GM13977 (cell line): ENCODE measurements at regions not wholly inside any gene's neighbourhood (a gene's known extent, or its start where the extent isn't known, plus 50 kb on each side); places are given as distances from the start of the nearest gene placed in this dataset.

Source experiments
- DNase-seq: peaks from one replicate; pipeline ENCODE4 v3.0.0; 2012; ENCODE audit warnings: low spot score
- in situ Hi-C: fragments of 300-500 bp; cut with MboI; formaldehyde crosslinking; loops from one replicate; pipeline ENCODE4 v1.12.0; 2022; ENCODE audit warnings: low sequenced_read_pairs, low pct_unique_long_range_greater_than_20kb, mixed read lengths, inconsistent platforms; ENCODE audit not compliant: unreplicated experiment
- TF ChIP-seq, protein P1 (sequence below): IDR thresholded peaks from 2 replicates; pipeline ENCODE4 v1.5.1; 2012; ENCODE audit warnings: mild to moderate bottlenecking, control low read depth; ENCODE audit not compliant: insufficient read depth; ENCODE audit errors: extremely low read depth, missing control alignments

DNA sequence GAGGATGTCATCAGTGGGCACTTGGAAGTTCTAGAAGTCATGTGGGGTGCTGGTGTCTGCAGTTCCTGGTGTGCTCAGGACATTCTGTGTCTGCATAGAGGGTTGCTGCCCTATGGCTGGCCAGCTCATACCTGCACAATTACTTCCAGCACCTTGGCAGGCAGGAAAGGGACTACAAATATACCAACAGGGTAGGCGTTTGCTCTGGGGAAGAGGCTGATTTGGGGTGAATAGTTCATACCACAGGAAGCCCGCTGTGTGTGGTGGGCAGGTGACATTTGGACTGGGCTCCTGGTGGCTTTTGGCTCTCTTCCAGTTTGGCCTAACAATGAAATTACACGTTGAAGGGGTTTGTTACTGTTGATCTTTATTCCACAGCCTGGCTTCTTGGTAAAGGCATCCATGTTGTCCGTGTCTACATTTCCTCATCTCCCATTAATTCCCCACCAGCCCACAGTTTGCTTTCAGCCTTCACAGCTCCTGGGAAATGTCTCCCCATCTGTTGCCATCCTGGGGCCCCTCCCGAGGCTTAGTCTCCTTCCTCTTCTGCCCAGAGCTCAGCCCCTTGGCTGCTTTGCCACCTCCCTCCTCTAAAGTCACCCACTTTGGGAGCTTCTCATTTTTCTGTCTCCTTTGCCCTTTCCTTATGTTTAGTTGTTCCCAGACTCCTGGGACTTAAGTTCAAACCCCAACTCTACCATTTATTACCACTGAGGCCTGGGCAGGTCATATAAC, 88.1 kb downstream of the RSPH3 start:
- no peak for DNase-seq
- in situ Hi-C loops = no loop called here
- TF ChIP-seq, protein P1, sequence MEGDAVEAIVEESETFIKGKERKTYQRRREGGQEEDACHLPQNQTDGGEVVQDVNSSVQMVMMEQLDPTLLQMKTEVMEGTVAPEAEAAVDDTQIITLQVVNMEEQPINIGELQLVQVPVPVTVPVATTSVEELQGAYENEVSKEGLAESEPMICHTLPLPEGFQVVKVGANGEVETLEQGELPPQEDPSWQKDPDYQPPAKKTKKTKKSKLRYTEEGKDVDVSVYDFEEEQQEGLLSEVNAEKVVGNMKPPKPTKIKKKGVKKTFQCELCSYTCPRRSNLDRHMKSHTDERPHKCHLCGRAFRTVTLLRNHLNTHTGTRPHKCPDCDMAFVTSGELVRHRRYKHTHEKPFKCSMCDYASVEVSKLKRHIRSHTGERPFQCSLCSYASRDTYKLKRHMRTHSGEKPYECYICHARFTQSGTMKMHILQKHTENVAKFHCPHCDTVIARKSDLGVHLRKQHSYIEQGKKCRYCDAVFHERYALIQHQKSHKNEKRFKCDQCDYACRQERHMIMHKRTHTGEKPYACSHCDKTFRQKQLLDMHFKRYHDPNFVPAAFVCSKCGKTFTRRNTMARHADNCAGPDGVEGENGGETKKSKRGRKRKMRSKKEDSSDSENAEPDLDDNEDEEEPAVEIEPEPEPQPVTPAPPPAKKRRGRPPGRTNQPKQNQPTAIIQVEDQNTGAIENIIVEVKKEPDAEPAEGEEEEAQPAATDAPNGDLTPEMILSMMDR = no peak

GRCh38 chr6:158910484-158911440, 89.2 kb downstream of the RSPH3 start:
- in situ Hi-C loops = no loop called here
- DNase-seq = peak; percentile 67
- TF ChIP-seq, protein P1 = no peak

GRCh38 chr6:158909938-158910337, 90.1 kb downstream of the RSPH3 start:
- no peak for DNase-seq
- TF ChIP-seq, protein P1 = no peak
- in situ Hi-C loops = no loop called here

- no peak for DNase-seq
- TF ChIP-seq, protein P1 = no peak
- in situ Hi-C loops = no loop called here
These were observed 89.4 kb upstream of the EZR start for GRCh38 chr6:158908606-158909005.

DNA sequence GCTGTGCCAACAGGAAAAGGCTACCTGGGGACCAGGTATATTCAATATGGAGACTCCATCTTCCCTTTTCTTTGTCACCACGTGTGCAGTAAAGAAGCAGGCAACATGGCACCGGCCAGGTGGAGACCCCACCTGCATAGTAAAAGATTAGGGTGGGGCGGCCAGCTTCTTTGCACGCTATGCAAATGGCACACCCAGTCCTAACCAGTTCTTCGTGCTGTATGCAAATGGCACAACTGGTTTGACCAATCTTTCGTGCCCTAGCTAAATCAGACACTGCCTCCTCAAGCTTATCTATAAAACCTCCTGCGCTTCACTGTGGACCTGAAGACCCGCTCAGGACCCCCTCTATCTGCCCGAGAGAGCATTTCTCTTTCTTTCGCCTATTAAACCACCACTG, 88.8 kb upstream of the EZR start:
- TF ChIP-seq, protein P1 = no peak
- no peak for DNase-seq
- in situ Hi-C loops = no loop called here

GRCh38 chr6:158906926-158907325, 87.8 kb upstream of the EZR start:
- in situ Hi-C loops = no loop called here
- TF ChIP-seq, protein P1 = no peak
- DNase-seq = no peak
